Left lung (tissue), 4 donors: ENCODE measurements at regions not wholly inside any gene's neighbourhood (a gene's known extent, or its start where the extent isn't known, plus 50 kb on each side); places are given as distances from the start of the nearest gene placed in this dataset.
"Not testable (repeated sequence)": the region's sequence is repeated elsewhere in the genome, so short reads cannot be mapped to it uniquely, and the experiment has no call there.

Experiments
- ATAC-seq: fragments of 200-7000 bp; cut with Tn5 transposase; one replicate; pipeline ENCODE4 v1.9.1; 2020; ENCODE audit warnings: moderate library complexity
- DNase-seq, 4 donors: peaks; one replicate each; pipeline ENCODE4 v3.0.0-alpha.2; 2013 to 2020
- H3K27ac ChIP-seq, 2 donors: fragments of 200-600 bp; sonication (generic) in 1 of 2; one replicate each; pipeline versions ENCODE4 v1.5.0 to v1.8.0; 2020 to 2021
- H3K27me3 ChIP-seq, 2 donors: fragments of 200-600 bp; sonication (generic) in 1 of 2; one replicate each; pipeline versions ENCODE4 v1.5.0 to v1.8.0; 2020 to 2021
- H3K36me3 ChIP-seq, 2 donors: fragments of 200-600 bp; sonication (generic) in 1 of 2; one replicate each; pipeline versions ENCODE4 v1.5.0 to v1.8.0; 2020 to 2021
- H3K4me1 ChIP-seq, 2 donors: fragments of 200-600 bp; one replicate each; pipeline ENCODE4 v1.8.0; 2021
- H3K4me3 ChIP-seq, 2 donors: fragments of 200-600 bp; sonication (generic) in 1 of 2; one replicate each; pipeline versions ENCODE4 v1.5.0 to v1.8.0; 2020 to 2021; ENCODE audit warnings: mild to moderate bottlenecking in 1 of 2
- H3K9me3 ChIP-seq, 2 donors: fragments of 200-600 bp; sonication (generic) in 1 of 2; one replicate each; pipeline versions ENCODE4 v1.5.0 to v1.8.0; 2020 to 2021
- intact Hi-C, 2 donors: fragments of 100-400 bp; cut with DNase I; formaldehyde crosslinking; loops; one replicate each; pipeline versions ENCODE4 v1.11.2 to v1.14.2; 2022
- TF ChIP-seq, protein P1 (sequence below), 2 donors: fragments of 200-600 bp; sonication (generic) in 1 of 2; IDR thresholded peaks; one replicate each; pipeline versions ENCODE4 v1.5.0 to v1.8.0; 2021; ENCODE audit warnings: antibody characterized with exemption in 2 of 2
- donor health status: DM: no; HTN: yes; CAD: no.
- donor health status: DM: no; HTN: no; CAD: no.

DNA sequence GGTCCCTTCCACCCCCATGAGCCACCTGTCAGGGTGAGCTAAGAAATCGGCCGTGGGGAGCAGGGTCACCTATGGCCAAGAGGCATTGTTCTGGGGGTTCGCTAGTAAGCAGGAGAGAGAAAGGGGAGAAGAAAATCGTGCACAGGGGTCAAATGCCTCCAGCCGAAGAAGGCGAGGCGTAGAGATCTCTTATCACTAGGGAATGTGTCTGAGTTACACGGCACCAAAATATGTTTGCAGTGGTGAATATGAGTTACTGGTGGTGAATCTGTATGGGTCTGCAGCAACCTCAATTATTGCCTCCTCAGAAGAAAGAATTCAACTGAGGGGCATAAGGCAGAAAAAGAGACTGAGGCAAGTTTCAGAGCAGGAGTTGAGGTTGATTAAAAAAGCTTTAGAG is 54.2 kb upstream of the RABGAP1L start:
- TF ChIP-seq, protein P1, sequence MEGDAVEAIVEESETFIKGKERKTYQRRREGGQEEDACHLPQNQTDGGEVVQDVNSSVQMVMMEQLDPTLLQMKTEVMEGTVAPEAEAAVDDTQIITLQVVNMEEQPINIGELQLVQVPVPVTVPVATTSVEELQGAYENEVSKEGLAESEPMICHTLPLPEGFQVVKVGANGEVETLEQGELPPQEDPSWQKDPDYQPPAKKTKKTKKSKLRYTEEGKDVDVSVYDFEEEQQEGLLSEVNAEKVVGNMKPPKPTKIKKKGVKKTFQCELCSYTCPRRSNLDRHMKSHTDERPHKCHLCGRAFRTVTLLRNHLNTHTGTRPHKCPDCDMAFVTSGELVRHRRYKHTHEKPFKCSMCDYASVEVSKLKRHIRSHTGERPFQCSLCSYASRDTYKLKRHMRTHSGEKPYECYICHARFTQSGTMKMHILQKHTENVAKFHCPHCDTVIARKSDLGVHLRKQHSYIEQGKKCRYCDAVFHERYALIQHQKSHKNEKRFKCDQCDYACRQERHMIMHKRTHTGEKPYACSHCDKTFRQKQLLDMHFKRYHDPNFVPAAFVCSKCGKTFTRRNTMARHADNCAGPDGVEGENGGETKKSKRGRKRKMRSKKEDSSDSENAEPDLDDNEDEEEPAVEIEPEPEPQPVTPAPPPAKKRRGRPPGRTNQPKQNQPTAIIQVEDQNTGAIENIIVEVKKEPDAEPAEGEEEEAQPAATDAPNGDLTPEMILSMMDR (IDR thresholded peaks at IDR 0.05) = no peak
- DNase-seq (no peak), ATAC-seq (no peak)
- H3K4me1 ChIP-seq = no peaks in the 10 kb centered on the region
- no peak overlapping the region for H3K27ac ChIP-seq
- no peaks in the 10 kb centered on the region for H3K36me3 ChIP-seq
- H3K27me3 ChIP-seq = no peaks in the 10 kb centered on the region
- H3K4me3 ChIP-seq = no peak overlapping the region
- intact Hi-C loops = no loop called here
- no peaks in the 10 kb centered on the region for H3K9me3 ChIP-seq

DNA sequence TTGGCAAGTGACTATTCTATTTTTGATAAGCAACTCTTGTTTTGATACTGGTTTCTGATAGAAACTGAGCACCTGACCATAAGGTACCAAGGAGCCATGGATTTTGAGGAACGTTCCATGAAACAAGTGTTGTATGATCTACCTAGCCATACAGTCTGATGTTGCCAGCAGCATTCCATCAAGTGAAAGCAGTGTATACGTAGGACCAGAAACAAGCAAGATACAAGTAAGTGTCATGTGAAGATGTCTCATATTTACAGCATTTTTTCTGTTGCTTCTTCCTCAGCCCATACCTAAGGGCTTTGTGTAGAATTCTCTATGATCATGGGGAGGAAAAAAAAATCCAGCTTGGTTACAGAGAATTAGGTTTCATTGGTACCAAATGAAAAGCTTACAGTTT is 55.6 kb upstream of the RABGAP1L start:
- no peaks in the 10 kb centered on the region for H3K27me3 ChIP-seq
- TF ChIP-seq, protein P1 (IDR thresholded peaks at IDR 0.05) = no peak
- H3K4me3 ChIP-seq = no peak overlapping the region
- no peaks in the 10 kb centered on the region for H3K9me3 ChIP-seq
- DNase-seq = no peak
- intact Hi-C loops = no loop called here
- H3K36me3 ChIP-seq = no peaks in the 10 kb centered on the region
- no peaks in the 10 kb centered on the region for H3K4me1 ChIP-seq
- no peak for ATAC-seq
- H3K27ac ChIP-seq = no peak overlapping the region

DNA sequence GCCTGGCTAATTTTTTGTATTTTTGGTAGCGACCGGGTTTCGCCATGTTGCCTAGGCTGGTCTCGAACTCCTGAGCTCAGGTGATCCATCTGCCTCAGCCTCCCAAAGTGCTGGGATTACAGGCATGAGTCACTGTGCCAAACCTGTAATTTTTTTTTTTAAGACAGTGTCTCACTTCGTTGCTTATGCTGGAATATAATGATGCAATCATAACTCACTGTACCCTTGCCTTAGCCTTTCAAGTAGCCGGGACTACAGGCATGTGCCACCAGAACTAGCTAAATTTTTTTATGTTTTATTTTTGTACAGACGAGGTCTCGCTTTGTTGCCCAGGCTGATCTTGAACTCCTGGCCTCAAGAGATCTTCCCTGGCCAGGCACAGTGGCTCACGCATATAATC is 57.3 kb upstream of the RABGAP1L start:
- intact Hi-C loops, H3K27ac ChIP-seq, H3K4me3 ChIP-seq, ATAC-seq, DNase-seq, H3K9me3 ChIP-seq, H3K4me1 ChIP-seq, H3K36me3 ChIP-seq, H3K27me3 ChIP-seq: not testable (repeated sequence)

DNA sequence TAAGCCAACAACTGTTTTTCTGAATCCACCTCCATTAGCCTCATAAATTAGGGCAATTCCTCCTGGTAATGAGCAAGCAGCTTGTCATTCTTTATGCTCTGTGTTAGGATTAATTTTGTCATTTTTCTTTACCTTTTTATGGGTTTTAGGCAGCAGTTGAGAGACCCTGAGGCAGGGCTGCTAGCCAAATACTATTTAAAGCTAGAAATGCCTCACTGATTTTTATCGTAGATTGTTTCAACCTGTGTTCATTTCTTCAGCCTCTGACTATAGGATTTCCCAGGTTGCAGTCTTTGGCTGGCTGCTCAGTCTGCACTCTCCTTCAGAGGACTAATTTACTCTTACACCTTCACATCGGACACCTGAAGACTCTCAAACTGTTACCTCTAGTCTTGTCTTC is 61.9 kb upstream of the RABGAP1L start:
- no peaks in the 10 kb centered on the region for H3K36me3 ChIP-seq
- no peaks in the 10 kb centered on the region for H3K27me3 ChIP-seq
- ATAC-seq (no peak), DNase-seq (no peak)
- H3K9me3 ChIP-seq = no peaks in the 10 kb centered on the region
- no peak overlapping the region for H3K4me3 ChIP-seq
- intact Hi-C loops = no loop called here
- TF ChIP-seq, protein P1 (IDR thresholded peaks at IDR 0.05) = no peak
- no peak overlapping the region for H3K27ac ChIP-seq
- H3K4me1 ChIP-seq = no peaks in the 10 kb centered on the region

DNA sequence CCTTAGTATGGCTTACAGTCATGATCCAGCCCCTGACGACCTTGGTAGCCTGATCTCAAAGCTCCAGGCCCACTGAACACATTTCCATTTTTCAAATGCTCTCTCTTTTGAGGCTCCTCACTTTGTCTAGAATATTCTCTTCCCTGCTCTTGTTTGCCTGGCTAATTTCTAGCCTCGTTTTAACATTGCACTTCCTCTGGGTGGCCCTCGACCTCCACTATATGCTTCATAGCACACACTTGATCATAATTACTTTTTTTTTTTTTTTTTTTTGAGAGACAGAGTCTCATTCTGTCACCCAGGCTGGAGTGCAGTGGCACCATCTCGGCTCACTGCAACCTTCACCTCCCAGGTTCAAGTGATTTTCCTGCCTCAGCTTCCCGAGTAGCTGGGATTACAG is 65.5 kb upstream of the RABGAP1L start:
- H3K4me3 ChIP-seq, ATAC-seq, H3K27me3 ChIP-seq, H3K36me3 ChIP-seq, H3K9me3 ChIP-seq, intact Hi-C loops, DNase-seq, H3K4me1 ChIP-seq, H3K27ac ChIP-seq: not testable (repeated sequence)

DNA sequence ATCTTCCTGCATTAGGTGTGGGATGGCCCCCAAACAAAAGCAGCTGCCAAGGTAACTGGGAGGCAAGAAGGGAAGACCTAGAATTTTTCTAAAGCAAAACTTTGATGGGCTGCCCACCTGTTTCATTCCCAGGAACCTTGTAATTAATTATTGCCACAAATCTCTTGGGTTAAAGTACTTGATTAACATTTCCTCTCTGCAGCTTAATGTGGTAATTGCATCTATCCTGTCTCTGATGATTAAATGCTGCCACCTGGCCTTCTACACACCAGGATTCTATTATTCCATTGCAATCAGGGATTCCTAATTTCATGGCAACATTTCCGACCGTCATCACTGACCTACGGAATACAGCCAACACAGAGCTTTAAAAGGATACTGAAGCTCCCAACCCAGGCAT is 68.3 kb upstream of the RC3H1 start:
- intact Hi-C loops = no loop called here
- TF ChIP-seq, protein P1 (IDR thresholded peaks at IDR 0.05) = no peak
- Histone ChIP-seq H3K4me3 (no peak overlapping the region), H3K9me3 (peaks cover 0 to 5% of the 10 kb centered on the region in 2 donors), H3K27ac (no peak overlapping the region), H3K36me3 (no peaks in the 10 kb centered on the region), H3K4me1 (no peaks in the 10 kb centered on the region), H3K27me3 (no peaks in the 10 kb centered on the region)
- DNase-seq (no peak), ATAC-seq (no peak)
